ENCODE measurements at regions not wholly inside any gene's neighbourhood (a gene's known extent, or its start where the extent isn't known, plus 50 kb on each side); places are given as distances from the start of the nearest gene placed in this dataset.

GRCh38 chr12:42641221-42641885 lies 51.8 kb upstream of the PRICKLE1 start:
- no peak for DNase-seq (ENCODE audit: extremely low read depth, low read depth)
- no peak overlapping the region for H3K4me3 ChIP-seq (replicated peaks; ENCODE audit: low read depth, low read length)
- no peak for TF ChIP-seq CTCF (IDR thresholded peaks at IDR 0.05; ENCODE audit: low read depth, low read length, missing control alignments)

- no peak for TF ChIP-seq CTCF (IDR thresholded peaks at IDR 0.05; ENCODE audit: low read depth, low read length, missing control alignments)
- DNase-seq (ENCODE audit: extremely low read depth, low read depth): no peak
- no peak overlapping the region for H3K4me3 ChIP-seq (replicated peaks; ENCODE audit: low read depth, low read length)
These were observed 50.8 kb upstream of the PRICKLE1 start for GRCh38 chr12:42640391-42640790.

GRCh38 chr12:42639556-42639955 lies 50.0 kb upstream of the PRICKLE1 start:
- DNase-seq (ENCODE audit: extremely low read depth, low read depth): no peak
- H3K4me3 ChIP-seq (replicated peaks; ENCODE audit: low read depth, low read length): no peak overlapping the region
- no peak for TF ChIP-seq CTCF (IDR thresholded peaks at IDR 0.05; ENCODE audit: low read depth, low read length, missing control alignments)
